KBM-7 (cell line): ENCODE measurements at regions not wholly inside any gene's neighbourhood (a gene's known extent, or its start where the extent isn't known, plus 50 kb on each side); places are given as distances from the start of the nearest gene placed in this dataset.

Experiments
- DNase-seq: peaks from one replicate; pipeline ENCODE4 v3.0.0-alpha.2; 2015
- in situ Hi-C: fragments of 300-500 bp; cut with MboI; formaldehyde crosslinking; loops from 2 replicates; pipeline ENCODE4 v1.14.3; 2020; ENCODE audit warnings: low sequenced_read_pairs, low pct_unique_long_range_greater_than_20kb, mixed read lengths

DNA sequence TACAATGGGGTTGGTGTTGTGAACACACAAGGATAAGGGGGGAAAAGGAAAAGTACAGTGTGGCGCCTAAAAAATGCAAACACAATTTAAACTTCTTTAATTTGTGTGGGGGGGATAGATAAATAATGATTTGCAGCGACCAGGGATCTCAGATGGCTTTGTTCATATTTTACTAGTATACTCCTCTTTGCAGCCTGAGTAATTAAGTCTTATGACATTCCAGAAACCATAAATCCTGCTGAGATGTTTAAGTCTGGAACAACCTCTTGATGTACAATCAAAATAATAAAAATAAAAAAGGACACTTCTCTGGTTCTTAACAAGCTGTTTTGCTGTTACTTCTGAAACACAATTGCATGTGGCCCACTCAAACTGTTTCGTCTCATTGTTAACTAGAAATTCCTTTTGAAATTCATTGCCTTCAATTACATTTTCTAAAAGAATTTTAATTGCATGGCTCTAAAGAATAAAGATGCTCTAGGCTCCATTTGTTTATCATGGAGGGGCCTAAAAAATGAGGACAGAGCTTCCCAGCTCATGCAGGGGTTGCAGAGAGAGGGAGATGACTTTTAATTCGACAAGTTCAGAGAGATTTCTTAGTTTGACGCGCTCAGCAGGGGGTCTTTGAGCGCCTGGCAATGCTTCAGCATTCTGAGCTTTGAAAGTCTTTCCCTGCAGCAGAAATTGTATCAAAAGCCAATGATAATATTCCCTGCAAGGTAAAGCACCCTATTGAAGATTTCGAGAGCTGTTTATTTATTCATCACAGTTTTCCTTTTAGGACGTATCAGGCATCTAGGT is 892.4 kb upstream of the TENM3 start:
- in situ Hi-C loops = no loop called here
- no peak for DNase-seq

DNA sequence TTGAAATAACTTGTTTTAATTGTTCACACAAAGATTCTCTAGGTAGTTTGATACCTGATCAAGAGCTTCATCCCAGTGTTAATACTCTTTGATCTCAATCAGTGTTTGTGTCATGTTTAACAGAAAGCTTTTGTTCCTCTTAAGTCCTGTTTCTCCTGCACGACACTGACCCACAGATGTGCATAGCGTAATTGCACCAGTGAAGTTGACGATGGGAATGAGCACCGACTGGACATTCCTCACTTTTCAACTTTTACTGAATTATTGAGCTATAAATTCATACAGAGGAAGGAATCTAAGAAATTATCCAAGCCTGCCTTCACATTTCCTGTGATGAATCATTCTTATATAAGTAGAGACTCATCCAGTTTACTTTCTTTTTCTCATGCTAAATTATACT is 878.7 kb upstream of the TENM3 start:
- no peak for DNase-seq
- in situ Hi-C loops = no loop called here

DNA sequence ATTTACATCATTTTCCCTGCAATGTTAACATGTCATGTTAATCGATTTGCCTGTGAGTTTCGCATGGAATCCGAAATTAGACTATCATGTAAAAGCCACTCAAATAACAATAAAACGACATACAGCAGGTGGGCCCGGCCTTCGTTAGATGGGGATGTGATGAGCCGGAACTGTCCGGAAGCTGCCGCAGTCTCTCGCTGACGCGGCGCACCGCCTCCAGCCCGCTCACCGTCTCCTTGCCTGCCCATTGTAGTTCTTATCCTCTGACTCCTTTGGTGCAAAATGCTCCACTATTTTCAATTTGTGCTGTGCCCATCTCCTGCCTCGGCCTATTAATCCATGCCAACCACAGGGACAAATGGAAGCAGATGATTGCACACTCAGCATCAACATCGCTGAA is 877.5 kb upstream of the TENM3 start:
- no peak for DNase-seq
- in situ Hi-C loops = no loop called here

DNA sequence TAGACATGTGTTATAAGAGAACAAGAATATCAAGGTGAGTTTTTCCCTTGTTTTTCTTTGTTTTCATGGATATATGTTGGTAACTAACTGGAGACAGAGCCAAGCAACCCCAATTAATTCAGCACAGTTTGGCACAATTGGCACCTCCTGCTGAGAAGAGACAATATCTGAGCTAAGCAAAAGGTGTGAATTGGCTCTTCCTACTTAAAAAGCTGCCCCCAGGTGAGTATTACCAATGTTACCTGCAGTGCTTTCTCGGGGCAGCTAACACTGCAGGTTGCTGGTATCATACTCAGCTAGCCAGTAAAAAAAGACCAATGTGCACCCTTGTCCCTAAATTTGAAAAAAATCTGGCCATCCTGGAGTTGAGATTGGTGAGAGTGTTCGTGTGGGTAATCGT is 871.2 kb upstream of the TENM3 start:
- no peak for DNase-seq
- in situ Hi-C loops = no loop called here

DNA sequence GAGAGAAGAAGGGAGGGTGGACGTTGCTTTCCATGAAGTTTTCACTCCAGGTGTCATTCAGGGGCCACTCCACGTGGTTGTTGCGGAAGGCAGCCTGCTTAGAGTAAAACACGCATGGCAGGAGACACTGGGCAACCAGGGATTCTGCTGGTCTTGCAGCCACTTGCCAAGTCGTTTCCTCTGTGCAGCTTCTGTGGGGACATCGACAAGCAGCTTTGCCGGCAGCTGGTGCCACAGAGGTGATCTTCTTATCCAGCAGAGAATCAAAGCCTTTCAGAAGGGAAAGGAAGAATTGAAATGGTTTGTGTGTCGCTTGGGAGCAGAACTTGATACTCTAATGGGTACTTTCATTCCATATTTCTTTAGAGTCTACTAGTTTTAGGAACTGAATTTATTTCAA is 867.1 kb upstream of the TENM3 start:
- in situ Hi-C loops = no loop called here

DNA sequence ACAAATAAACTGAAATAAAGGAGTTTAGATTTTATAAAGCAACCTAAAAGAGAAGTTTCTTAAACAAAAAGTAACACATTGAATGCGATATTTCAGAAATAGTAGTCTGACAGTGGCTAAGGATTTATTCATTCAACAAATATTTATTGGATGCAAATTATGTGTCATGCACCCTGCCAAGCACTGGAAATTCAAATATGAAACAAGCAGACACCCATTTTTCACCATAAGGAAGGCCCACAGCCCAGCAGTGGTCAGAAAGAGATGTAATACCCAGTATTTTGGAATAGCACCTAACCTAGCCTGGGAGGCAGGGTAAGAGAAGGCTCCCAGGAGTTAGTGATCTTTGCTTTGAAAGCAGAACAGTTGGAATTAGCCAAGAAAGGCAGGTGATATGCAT is 855.1 kb upstream of the TENM3 start:
- in situ Hi-C loops = no loop called here
- no peak for DNase-seq

More for the DNA sequence above, 867.1 kb upstream of the TENM3 start:
- DNase-seq = no peak

DNA sequence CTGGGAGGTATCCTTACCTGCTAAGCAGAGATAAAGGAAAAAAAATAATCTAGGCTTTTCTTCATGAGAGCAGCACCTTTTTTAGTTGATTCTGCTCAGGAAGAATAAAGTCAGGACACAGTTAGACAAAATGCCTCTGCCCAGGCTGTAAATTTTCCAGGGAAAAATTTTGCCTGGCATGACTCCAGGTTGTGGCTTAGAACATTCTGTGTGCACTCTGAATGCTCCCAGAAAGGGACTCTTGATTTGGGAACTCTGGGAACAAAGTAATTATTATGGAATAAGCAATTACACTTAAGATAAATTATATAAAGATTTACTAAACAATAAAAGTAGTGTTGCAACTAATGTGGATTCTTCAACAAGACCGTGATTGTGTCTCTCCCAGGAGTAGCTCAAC is 826.2 kb upstream of the TENM3 start:
- no peak for DNase-seq
- in situ Hi-C loops = no loop called here

DNA sequence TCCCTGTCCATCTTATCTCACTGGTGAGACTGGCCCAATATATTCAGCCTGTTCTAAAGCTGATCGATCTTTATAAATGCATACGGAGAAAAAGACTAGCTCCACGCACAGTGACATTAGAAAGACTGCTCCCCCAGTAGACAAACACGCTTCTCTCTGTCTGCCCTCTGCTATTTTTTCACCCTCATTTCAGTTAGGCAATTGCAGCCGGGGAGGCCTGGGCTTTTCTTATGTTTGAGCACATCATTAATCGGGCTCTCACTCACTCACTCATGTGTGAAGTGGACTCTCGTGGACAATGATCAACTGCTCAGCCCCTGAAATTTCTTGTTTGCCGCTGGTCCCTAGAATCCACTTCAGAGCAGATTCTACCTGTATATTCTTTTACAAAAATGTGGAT is 824.7 kb upstream of the TENM3 start:
- in situ Hi-C loops = no loop called here
- no peak for DNase-seq

DNA sequence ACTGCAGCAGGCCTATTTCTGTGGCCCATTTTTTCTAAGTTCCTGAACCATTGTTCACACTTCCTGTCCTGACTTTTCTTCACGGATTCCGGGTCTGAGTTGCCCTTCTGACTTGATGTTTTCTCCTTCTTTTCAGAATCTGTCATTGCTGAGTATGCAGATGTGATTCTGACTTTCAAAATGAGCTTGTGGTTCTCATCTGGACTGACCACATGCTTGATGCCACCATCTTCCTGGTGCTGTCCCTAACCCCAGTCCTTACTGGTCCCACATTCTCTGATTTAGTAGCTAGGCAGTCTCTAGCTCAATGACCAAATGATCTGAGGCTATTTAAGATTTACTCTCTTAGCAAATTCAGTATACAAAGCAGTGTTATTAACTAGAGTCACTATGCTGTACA is 822.3 kb upstream of the TENM3 start:
- in situ Hi-C loops = no loop called here

DNA sequence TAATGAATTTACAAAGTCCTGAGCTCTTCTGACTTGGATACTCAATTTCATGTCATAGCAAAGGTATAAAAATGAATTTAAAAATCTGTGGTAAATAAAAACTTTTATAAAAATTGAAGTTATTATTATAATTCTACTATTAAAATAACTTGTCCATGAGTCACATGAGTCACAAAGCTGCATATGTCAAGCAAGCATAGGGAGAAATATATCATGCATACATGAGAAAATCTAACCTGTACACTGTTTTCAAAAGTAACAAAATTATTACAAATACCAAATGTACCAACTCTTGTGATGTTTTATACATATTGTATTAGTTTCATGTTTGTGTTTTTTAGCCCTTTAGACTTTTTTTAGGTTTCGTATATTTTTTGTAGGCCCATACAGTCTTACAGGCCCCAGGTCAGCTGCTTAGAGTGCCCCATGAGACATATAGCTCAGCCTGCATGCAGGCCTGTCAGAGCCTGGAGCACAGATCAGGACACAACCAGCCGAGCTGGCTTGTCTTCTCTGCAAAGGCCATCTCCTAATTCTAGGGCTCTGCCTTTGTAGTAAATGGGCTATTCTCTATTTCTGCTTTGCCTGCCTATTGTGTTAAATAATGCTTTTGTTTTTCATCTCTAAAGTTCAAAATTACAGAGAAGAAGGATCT is 818.7 kb upstream of the TENM3 start:
- DNase-seq = no peak
- in situ Hi-C loops = no loop called here

More for the DNA sequence above, 822.3 kb upstream of the TENM3 start:
- DNase-seq = no peak

DNA sequence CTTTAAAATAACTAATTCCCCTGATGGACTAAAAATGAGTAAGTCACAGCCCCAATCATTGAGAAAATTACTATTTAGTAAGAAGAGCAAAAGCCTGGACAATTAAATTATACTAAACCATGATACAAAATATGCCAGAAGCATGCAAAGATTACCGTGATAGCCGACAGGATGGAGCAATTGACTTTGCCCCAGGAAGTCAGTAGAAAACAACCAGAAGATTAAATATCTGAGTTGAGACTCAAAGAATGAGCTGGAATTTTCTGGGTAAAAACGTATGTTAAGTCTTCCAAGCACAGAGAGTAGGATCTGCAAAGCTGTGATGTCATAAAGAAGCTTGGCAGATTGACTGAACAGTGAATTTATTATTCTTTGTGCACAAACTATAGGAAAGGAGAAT is 816.1 kb upstream of the TENM3 start:
- no peak for DNase-seq
- in situ Hi-C loops = no loop called here

DNA sequence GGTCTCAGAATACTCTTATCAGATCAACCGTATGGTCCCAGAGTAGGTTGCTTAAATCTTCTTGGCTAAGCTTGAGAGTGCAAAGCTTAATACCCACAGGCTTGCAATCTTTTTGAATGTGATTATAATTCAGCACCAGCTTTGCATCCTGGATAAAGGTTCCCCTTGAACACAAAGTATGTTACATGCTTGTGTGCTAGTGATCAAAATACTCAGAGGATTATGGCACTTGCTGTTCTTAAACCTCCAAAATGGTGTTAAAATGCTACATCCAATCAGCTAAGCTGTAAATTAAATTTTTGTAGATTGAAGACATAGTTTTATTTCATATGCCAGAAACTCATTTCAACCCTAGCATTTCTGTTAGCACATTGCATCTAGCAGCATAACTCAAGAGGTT is 812.2 kb upstream of the TENM3 start:
- in situ Hi-C loops = no loop called here
- DNase-seq = no peak

DNA sequence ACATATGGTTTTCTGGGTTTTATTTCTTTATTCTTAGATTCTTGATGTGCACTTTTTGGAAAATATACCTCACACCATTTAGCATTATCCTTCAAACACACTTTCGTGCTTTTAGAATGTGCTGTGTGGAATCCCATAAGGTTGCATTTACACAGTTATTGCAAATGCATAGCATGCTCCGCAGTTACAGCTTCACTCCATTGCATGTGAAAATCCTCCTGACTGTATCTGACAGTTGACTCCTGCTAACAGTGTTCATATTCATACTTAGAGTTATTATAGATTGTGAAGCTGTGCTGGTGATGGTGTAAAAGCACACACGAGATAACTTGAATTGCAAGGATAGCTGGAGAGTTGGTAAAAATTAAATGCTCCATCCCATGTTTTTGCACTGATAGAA is 811.5 kb upstream of the TENM3 start:
- in situ Hi-C loops = no loop called here
- DNase-seq = no peak

DNA sequence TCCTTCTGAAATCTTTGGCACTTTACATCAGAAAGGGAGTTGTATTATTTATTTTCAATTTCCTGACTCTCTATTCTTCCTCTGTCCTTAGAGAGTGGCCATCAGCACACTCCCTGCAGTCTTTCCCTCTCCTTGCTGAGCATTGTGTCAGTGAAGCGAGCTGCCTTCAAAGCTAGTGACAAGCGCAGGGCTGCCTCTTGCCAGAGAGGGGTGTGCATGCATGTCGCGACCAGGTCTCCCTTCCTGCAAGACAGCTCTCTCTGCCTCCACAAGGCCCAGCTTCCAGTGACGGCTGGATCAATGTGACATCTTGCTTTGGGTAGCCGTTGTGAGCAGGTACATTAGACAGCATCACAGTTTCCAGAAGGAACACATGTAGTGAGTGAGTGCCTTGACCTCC is 810.9 kb upstream of the TENM3 start:
- no peak for DNase-seq
- in situ Hi-C loops = no loop called here

DNA sequence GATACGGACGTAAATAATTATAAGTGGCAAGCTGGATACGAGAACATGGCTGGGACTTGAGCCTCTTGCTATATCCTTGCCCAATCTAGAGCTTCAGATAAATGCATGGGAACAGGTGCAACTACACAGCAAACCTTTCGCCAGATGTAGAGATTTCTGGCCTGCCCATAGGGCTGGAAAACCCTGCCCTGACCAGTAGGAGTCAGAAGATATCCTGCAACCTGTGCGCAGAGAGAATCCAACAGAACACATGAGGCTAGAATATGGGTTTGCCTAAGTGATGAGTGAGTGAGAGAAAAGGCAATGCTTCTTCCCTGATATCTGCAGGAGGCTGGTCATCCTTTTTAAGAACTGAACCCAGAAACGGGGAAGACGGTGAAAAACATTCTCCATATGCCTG is 805.3 kb upstream of the TENM3 start:
- no peak for DNase-seq

DNA sequence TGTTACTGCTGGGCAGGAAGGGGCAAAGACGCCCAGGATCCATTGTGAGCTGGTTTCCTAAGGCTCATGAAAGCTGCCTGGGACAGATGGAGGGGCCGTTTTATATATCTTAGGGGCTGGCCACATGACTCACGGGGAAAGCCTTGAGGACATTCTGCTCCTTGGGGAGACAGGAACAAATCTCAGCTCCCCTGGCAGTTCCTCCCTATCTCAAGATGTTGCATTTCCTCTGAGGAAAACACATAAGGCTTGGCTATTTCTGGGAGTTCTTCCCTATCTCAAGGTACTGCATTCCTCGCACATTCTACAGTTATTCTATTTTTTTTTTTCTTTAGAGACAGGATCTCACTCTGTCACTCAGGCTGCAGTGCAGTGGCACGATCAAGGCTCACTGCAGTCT is 804.6 kb upstream of the TENM3 start:
- in situ Hi-C loops = no loop called here
- DNase-seq = no peak

More for the DNA sequence above, 805.3 kb upstream of the TENM3 start:
- in situ Hi-C loops = no loop called here

DNA sequence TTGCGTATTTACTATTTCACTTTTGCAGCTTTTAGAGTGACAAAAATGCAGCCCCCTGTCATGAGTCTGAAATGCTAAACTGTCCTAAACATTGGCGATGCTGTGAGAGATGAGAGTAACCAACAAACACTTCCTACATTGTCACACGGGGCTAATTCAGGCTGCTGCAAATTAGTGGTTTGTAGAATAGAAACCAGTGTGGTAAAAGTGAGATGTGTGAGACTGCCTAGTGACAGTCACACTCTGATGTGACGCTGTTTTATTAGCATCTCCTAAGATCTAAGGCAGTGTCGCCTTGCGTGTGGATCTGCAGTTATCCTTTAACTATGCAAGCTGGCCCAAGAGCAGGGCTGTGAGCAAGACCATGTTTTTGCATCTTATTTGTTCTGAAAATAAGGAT is 800.2 kb upstream of the TENM3 start:
- in situ Hi-C loops = no loop called here
- no peak for DNase-seq

DNA sequence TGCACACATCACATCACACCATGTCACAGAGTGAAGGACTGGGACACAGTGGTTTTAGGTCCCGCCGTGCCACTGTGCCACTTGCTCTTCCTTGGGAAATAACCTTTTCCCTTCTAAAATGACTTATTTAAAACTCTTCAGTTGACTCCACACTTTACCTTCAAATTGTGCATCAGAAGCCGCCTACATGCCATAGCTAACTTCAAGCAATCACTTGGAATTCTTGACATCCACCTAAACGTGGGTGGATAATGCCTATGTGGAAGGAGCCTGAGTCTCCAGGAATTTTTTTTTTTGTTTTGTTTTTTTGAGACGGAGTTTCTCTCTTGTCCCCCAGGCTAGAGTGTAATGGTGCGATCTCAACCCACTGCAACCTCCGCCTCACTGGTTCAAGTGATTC is 777.4 kb upstream of the TENM3 start:
- no peak for DNase-seq
- in situ Hi-C loops = no loop called here

DNA sequence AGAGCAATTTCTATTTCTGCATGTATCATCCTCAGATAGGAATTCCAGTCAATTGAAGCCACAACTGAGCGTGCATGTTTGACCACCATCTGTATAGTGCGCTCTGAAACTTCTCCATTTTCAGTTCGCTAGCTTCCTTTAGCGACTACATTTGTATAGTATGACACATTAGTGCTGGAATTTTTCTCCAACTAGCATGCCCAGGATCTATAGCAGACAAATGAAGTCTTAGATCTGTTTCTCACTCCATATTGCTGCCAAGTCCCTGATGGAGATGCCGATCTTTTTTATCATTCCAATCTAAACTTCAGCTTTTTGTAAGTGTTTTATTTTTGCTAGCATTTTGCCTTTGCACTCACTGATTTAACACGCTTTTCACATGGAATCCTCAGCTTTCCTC is 774.8 kb upstream of the TENM3 start:
- in situ Hi-C loops = no loop called here
- no peak for DNase-seq

DNA sequence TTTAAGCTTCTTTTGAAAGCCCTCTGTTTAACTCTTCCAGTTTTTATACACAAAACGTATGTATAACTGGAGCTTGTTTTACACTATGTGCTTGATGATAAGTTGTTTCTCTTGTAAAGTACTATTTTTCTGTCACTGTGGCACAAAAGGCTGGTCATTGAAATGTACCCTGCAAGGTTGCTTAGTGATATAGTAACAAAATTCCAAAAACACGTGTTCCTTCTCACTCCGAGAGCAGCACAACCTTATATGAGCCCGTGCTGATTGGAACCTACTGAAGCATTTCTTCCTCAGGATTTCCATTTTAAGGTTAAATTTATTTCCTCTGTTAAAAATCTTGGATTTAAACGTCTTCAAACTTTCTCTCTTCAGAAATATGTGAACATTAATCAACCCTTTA is 772.9 kb upstream of the TENM3 start:
- in situ Hi-C loops = no loop called here
- DNase-seq = no peak

DNA sequence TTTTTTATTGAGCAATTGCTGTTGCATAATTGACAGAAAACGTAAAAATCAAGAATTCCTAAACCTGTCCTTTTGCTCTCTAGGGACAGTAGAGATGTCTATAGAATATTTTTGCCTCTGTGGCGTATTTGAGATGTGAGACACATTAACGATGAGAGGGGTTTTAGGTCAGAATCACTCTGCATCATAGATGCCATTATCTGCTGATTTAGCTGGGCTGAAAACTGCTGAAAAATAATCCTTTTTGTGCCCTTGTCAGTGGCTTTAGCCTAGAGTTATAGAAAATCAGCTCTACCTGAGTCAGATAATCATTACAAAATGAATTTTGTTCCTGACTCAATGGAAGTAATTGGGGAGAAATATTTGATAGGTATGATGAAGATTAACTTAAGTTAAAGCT is 767.8 kb upstream of the TENM3 start:
- no peak for DNase-seq
- in situ Hi-C loops = no loop called here
